Hepatocyte (in vitro differentiated cells): ENCODE measurements at regions not wholly inside any gene's neighbourhood (a gene's known extent, or its start where the extent isn't known, plus 50 kb on each side); places are given as distances from the start of the nearest gene placed in this dataset.

Source experiments
- DNase-seq: peaks from one replicate; pipeline ENCODE4 v3.0.0-alpha.2; 2016; ENCODE audit warnings: low spot score
- H2AFZ ChIP-seq: fragments of 200-600 bp; sonication (generic); 2 replicates; pipeline ENCODE4 v1.6.0; 2016; ENCODE audit warnings: antibody characterized with exemption, mild to moderate bottlenecking
- H3K27ac ChIP-seq: fragments of 200-600 bp; sonication (generic); 2 replicates; pipeline ENCODE4 v1.5.1; 2016; ENCODE audit warnings: mild to moderate bottlenecking
- H3K27me3 ChIP-seq: fragments of 200-600 bp; sonication (generic); 2 replicates; pipeline ENCODE4 v1.6.1; 2016
- H3K36me3 ChIP-seq: fragments of 200-600 bp; sonication (generic); replicated peaks from 2 replicates; pipeline ENCODE4 v1.5.1; 2016; ENCODE audit warnings: low read depth; ENCODE audit not compliant: insufficient read depth
- H3K4me1 ChIP-seq: fragments of 200-600 bp; sonication (generic); 2 replicates; pipeline ENCODE4 v1.5.1; 2016; ENCODE audit warnings: mild to moderate bottlenecking, moderate library complexity; ENCODE audit not compliant: insufficient read depth
- H3K4me2 ChIP-seq: fragments of 200-600 bp; sonication (generic); 2 replicates; pipeline ENCODE4 v1.6.0; 2016
- H3K4me3 ChIP-seq: fragments of 200-600 bp; sonication (generic); 2 replicates; pipeline ENCODE4 v1.5.1; 2016; ENCODE audit warnings: mild to moderate bottlenecking
- H3K79me2 ChIP-seq: fragments of 200-600 bp; sonication (generic); 2 replicates; pipeline ENCODE4 v1.6.0; 2017; ENCODE audit warnings: mild to moderate bottlenecking
- H3K9me2 ChIP-seq: fragments of 200-600 bp; sonication (generic); replicated peaks from 2 replicates; pipeline ENCODE4 v1.6.0; 2017; ENCODE audit warnings: mild to moderate bottlenecking; ENCODE audit not compliant: insufficient read depth
- H3K9me3 ChIP-seq: fragments of 200-600 bp; sonication (generic); 2 replicates; pipeline ENCODE4 v1.5.1; 2016; ENCODE audit warnings: low read depth, mild to moderate bottlenecking
- H4K20me1 ChIP-seq: fragments of 200-600 bp; sonication (generic); 2 replicates; pipeline ENCODE4 v1.6.0; 2016; ENCODE audit warnings: mild to moderate bottlenecking; ENCODE audit not compliant: insufficient read depth, poor library complexity, severe bottlenecking
- CTCF ChIP-seq: fragments of 200-600 bp; sonication (generic); IDR thresholded peaks from 2 replicates; pipeline ENCODE4 v1.5.1; 2016; ENCODE audit warnings: antibody characterized with exemption, mild to moderate bottlenecking; ENCODE audit not compliant: poor library complexity
- EZH2 ChIP-seq: fragments of 200-600 bp; sonication (generic); IDR thresholded peaks from 2 replicates; pipeline ENCODE4 v1.6.1; 2016; ENCODE audit warnings: antibody characterized with exemption, mild to moderate bottlenecking, borderline replicate concordance
- EZH2phosphoT487 ChIP-seq: fragments of 200-600 bp; sonication (generic); IDR thresholded peaks from one replicate; pipeline ENCODE4 v1.6.1; 2018; ENCODE audit warnings: antibody characterized with exemption, mild to moderate bottlenecking, low read depth, moderate library complexity; ENCODE audit not compliant: unreplicated experiment, severe bottlenecking
- WGBS: methylation state at CpG from one replicate; pipeline ENCODE4 v1.1.6; 2016; ENCODE audit warnings: low lambda C conversion rate; ENCODE audit errors: missing lambda C conversion rate; 5-methylcytosine and 5-hydroxymethylcytosine counted together

GRCh38 chr1:5742801-5743200, 249.4 kb downstream of the NPHP4 start:
- H3K27ac ChIP-seq = no peak overlapping the region
- no peaks in the 10 kb centered on the region for H3K9me3 ChIP-seq
- no peak overlapping the region for H2AFZ ChIP-seq
- no peak overlapping the region for H3K4me2 ChIP-seq
- no peaks in the 10 kb centered on the region for H3K79me2 ChIP-seq
- H3K4me1 ChIP-seq = peaks cover 4% of the 10 kb centered on the region
- H3K36me3 ChIP-seq = no peaks in the 10 kb centered on the region
- H4K20me1 ChIP-seq = no peaks in the 10 kb centered on the region
- H3K4me3 ChIP-seq = no peak overlapping the region
- no peaks in the 10 kb centered on the region for H3K27me3 ChIP-seq
- WGBS = 92% methylated on average over 14 of the region's 14 CpGs
- no peaks in the 10 kb centered on the region for H3K9me2 ChIP-seq
- TF ChIP-seq EZH2 = no peak
- no peak for TF ChIP-seq CTCF
- no peak for TF ChIP-seq EZH2phosphoT487
- DNase-seq = no peak

DNA sequence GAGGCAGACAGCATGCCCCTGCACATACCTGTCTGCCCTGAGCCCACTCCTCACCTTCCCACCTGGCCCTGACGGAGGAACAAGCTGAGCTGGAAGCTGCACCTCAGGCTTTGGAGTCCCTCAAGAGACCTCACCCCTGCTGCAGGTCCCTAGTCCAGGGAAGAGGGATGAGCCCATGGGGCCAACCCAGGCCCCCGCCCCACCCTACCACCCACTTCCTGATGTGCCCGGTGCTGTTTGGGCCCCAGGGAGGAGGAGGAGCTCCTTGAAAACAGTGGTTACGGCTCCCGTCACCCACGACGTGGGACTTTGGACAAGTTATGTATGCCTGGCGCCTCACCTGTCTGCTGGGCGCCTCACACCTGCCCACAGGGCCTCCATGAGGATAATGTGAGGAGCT, 250.2 kb downstream of the NPHP4 start:
- H3K27me3 ChIP-seq = no peaks in the 10 kb centered on the region
- no peak for DNase-seq

GRCh38 chr1:5740865-5741860, 251.1 kb downstream of the NPHP4 start:
- Histone ChIP-seq H3K4me3 (no peak overlapping the region), H2AFZ (no peak overlapping the region), H3K9me2 (no peaks in the 10 kb centered on the region), H3K79me2 (no peaks in the 10 kb centered on the region), H3K36me3 (no peaks in the 10 kb centered on the region), H3K27ac (no peak overlapping the region), H3K9me3 (no peaks in the 10 kb centered on the region), H3K4me1 (peaks cover 4% of the 10 kb centered on the region), H3K27me3 (no peaks in the 10 kb centered on the region), H3K4me2 (no peak overlapping the region), H4K20me1 (no peaks in the 10 kb centered on the region)
- no peak for TF ChIP-seq CTCF
- no peak for TF ChIP-seq EZH2
- no peak for TF ChIP-seq EZH2phosphoT487
- no peak for DNase-seq
- 68% methylated on average over 21 of the region's 21 CpGs for WGBS

More for the DNA sequence above, 250.2 kb downstream of the NPHP4 start:
- 88% methylated on average over 9 of the region's 9 CpGs for WGBS
- Histone ChIP-seq H3K4me2 (no peak overlapping the region), H3K9me2 (no peaks in the 10 kb centered on the region), H3K9me3 (no peaks in the 10 kb centered on the region), H3K27ac (no peak overlapping the region), H4K20me1 (no peaks in the 10 kb centered on the region), H3K36me3 (no peaks in the 10 kb centered on the region), H2AFZ (no peak overlapping the region), H3K79me2 (no peaks in the 10 kb centered on the region), H3K4me3 (no peak overlapping the region), H3K4me1 (peaks cover 4% of the 10 kb centered on the region)
- TF ChIP-seq EZH2 (no peak), CTCF (no peak), EZH2phosphoT487 (no peak)
